ENCODE measurements at regions not wholly inside any gene's neighbourhood (a gene's known extent, or its start where the extent isn't known, plus 50 kb on each side); places are given as distances from the start of the nearest gene placed in this dataset.

- no peak overlapping the region for H3K4me3 ChIP-seq
- no peak for DNase-seq
- intact Hi-C loops (cut with DNase I; ENCODE audit: low total_unique reads), result no loop called here
These were observed 622.2 kb downstream of the EDEM1 start for GRCh38 chr3:5809586-5810246.

GRCh38 chr3:5811016-5811415, 623.5 kb downstream of the EDEM1 start:
- TF ChIP-seq POLR2A (IDR thresholded peaks at IDR 0.05), result no peak
- TF ChIP-seq, protein P1, sequence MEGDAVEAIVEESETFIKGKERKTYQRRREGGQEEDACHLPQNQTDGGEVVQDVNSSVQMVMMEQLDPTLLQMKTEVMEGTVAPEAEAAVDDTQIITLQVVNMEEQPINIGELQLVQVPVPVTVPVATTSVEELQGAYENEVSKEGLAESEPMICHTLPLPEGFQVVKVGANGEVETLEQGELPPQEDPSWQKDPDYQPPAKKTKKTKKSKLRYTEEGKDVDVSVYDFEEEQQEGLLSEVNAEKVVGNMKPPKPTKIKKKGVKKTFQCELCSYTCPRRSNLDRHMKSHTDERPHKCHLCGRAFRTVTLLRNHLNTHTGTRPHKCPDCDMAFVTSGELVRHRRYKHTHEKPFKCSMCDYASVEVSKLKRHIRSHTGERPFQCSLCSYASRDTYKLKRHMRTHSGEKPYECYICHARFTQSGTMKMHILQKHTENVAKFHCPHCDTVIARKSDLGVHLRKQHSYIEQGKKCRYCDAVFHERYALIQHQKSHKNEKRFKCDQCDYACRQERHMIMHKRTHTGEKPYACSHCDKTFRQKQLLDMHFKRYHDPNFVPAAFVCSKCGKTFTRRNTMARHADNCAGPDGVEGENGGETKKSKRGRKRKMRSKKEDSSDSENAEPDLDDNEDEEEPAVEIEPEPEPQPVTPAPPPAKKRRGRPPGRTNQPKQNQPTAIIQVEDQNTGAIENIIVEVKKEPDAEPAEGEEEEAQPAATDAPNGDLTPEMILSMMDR (IDR thresholded peaks at IDR 0.05), result no peak
- H3K36me3 ChIP-seq, result no peaks in the 10 kb centered on the region
- intact Hi-C loops (cut with DNase I; ENCODE audit: low total_unique reads), result no loop called here
- no peaks in the 10 kb centered on the region for H3K27me3 ChIP-seq
- H3K4me1 ChIP-seq, result no peaks in the 10 kb centered on the region
- no peaks in the 10 kb centered on the region for H3K9me3 ChIP-seq
- no peak overlapping the region for H3K4me3 ChIP-seq
- no peak overlapping the region for H3K27ac ChIP-seq
- DNase-seq, result no peak

More at GRCh38 chr3:5809586-5810246, 622.2 kb downstream of the EDEM1 start:
- Histone ChIP-seq H3K9me3 (no peaks in the 10 kb centered on the region), H3K36me3 (no peaks in the 10 kb centered on the region), H3K27me3 (no peaks in the 10 kb centered on the region), H3K4me1 (no peaks in the 10 kb centered on the region), H3K27ac (no peak overlapping the region)
- TF ChIP-seq POLR2A (IDR thresholded peaks at IDR 0.05), result no peak
- TF ChIP-seq, protein P1 (IDR thresholded peaks at IDR 0.05), result no peak

DNA sequence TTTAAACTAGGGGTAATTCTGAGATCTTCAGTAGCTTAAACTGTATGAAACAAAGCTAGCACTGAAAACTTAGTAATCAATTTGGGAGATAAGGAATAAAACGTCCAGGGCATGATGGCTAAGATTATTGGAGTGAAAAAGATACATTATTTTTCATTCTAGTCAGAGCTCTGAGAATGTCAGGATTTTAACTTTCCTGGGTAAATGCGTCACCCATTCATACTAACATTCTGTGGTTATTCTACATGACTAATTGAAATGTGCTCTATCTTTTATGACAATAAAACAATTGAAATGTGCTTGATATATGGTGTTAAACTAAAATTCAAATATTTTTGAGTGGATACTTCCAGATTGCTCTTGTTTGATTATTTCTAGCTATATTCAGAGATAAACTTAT, 626.0 kb downstream of the EDEM1 start:
- no peak overlapping the region for H3K27ac ChIP-seq
- no peaks in the 10 kb centered on the region for H3K9me3 ChIP-seq
- TF ChIP-seq POLR2A (IDR thresholded peaks at IDR 0.05), result no peak
- TF ChIP-seq, protein P1 (IDR thresholded peaks at IDR 0.05), result no peak
- no peaks in the 10 kb centered on the region for H3K27me3 ChIP-seq
- DNase-seq, result no peak
- intact Hi-C loops (cut with DNase I; ENCODE audit: low total_unique reads), result no loop called here
- H3K4me1 ChIP-seq, result no peaks in the 10 kb centered on the region
- H3K36me3 ChIP-seq, result no peaks in the 10 kb centered on the region
- no peak overlapping the region for H3K4me3 ChIP-seq

DNA sequence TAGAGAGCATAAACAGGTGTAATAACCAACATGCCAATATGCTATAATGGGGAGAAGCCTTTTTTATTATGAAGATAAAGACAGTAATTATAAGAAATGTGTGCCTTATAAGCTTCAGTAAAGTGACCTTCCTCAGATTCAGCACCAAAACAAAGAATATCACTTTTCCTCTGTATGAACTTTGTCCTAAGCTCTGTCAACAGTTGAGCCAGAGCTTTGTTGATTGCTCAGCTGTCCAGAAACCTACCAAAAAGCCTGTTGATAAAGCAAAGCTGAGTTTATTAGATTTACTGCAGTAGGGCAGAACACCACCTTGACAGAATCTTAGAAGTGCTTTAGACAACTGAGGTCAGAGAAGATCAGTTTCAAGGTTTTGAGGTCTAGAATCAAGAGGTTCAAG, 635.3 kb downstream of the EDEM1 start:
- Histone ChIP-seq H3K36me3 (no peaks in the 10 kb centered on the region), H3K9me3 (no peaks in the 10 kb centered on the region), H3K27ac (no peak overlapping the region), H3K4me1 (no peaks in the 10 kb centered on the region), H3K4me3 (no peak overlapping the region), H3K27me3 (no peaks in the 10 kb centered on the region)
- TF ChIP-seq POLR2A (IDR thresholded peaks at IDR 0.05), result no peak
- TF ChIP-seq, protein P1 (IDR thresholded peaks at IDR 0.05), result no peak
- no peak for DNase-seq
- intact Hi-C loops (cut with DNase I; ENCODE audit: low total_unique reads), result no loop called here

DNA sequence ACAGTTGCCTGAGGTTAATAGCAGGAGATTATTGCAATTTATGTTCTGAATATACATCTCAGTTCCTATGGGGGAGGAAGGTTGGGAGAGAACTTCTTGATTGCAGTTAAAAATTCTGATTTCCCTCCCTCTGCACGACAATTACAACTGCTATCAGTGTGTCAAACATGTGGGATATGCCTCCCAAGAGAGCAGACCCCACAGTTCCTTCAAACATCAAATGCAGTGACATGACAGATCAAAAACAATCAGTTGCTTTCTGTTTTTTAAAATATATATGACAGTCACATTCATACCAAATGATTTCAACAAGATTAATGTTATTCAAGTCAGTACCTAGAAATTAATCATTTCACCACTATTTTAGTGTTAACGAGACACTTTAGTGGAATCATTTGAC, 639.0 kb downstream of the EDEM1 start:
- no peak for TF ChIP-seq POLR2A (IDR thresholded peaks at IDR 0.05)
- TF ChIP-seq, protein P1 (IDR thresholded peaks at IDR 0.05), result no peak
- H3K9me3 ChIP-seq, result no peaks in the 10 kb centered on the region
- intact Hi-C loops (cut with DNase I; ENCODE audit: low total_unique reads), result no loop called here

More for the DNA sequence above, 639.0 kb downstream of the EDEM1 start:
- no peaks in the 10 kb centered on the region for H3K36me3 ChIP-seq
- no peaks in the 10 kb centered on the region for H3K4me1 ChIP-seq
- no peak overlapping the region for H3K4me3 ChIP-seq
- no peaks in the 10 kb centered on the region for H3K27me3 ChIP-seq
- no peak overlapping the region for H3K27ac ChIP-seq
- DNase-seq, result no peak
